CD14-positive monocyte (primary cell): ENCODE measurements at regions not wholly inside any gene's neighbourhood (a gene's known extent, or its start where the extent isn't known, plus 50 kb on each side); places are given as distances from the start of the nearest gene placed in this dataset.

Experiments
- DNase-seq, 3 donors: peaks; one replicate each; pipeline ENCODE4 v3.0.0-alpha.2; 2011 to 2022
- H2AFZ ChIP-seq: 2 replicates; pipeline ENCODE4 v1.6.0; 2012; ENCODE audit warnings: mild to moderate bottlenecking, low read depth, low read length, inconsistent platforms; ENCODE audit not compliant: insufficient read depth, poor library complexity, severe bottlenecking
- H3K27ac ChIP-seq, 2 donors: 1 replicate in 1 of 2; 2 replicates in 1 of 2; pipeline ENCODE4 v1.5.1; 2012 to 2013; ENCODE audit warnings: low read length in 2 of 2, control low read depth in 1 of 2, inconsistent platforms in 1 of 2, low read depth in 1 of 2, mild to moderate bottlenecking in 1 of 2
- H3K27me3 ChIP-seq, 2 donors: one replicate each; pipeline versions ENCODE4 v1.6.0 to v1.6.1; 2011 to 2013; ENCODE audit warnings: low read length in 2 of 2; ENCODE audit not compliant: control insufficient read depth in 2 of 2, insufficient read depth in 2 of 2
- H3K36me3 ChIP-seq, 2 donors: replicated peaks in 1 of 2; 1 replicate in 1 of 2; 2 replicates in 1 of 2; pipeline versions ENCODE4 v1.5.1 to v1.6.1; 2012 to 2013; ENCODE audit warnings: low read length in 2 of 2, control low read depth in 1 of 2, inconsistent platforms in 1 of 2, mild to moderate bottlenecking in 1 of 2; ENCODE audit not compliant: insufficient read depth in 2 of 2, control insufficient read depth in 1 of 2
- H3K4me1 ChIP-seq, 2 donors: 1 replicate in 1 of 2; 2 replicates in 1 of 2; pipeline versions ENCODE4 v1.5.1 to v1.6.1; 2012 to 2013; ENCODE audit warnings: low read length in 2 of 2, control low read depth in 1 of 2, inconsistent platforms in 1 of 2, mild to moderate bottlenecking in 1 of 2, moderate library complexity in 1 of 2; ENCODE audit not compliant: insufficient read depth in 2 of 2, control insufficient read depth in 1 of 2
- H3K4me2 ChIP-seq: replicated peaks from 2 replicates; pipeline ENCODE3; 2012; ENCODE audit warnings: low read length, moderate library complexity, mild to moderate bottlenecking; ENCODE audit not compliant: poor library complexity, severe bottlenecking; ENCODE audit errors: extremely low read depth
- H3K4me3 ChIP-seq, 3 experiments: fragments of 200-600 bp in 1 of 3; sonication (generic) in 1 of 3; replicated peaks in 1 of 3; 1 replicate in 2 of 3; 2 replicates in 1 of 3; pipeline ENCODE4 v1.5.1; 2011 to 2013; ENCODE audit warnings: low read length in 3 of 3, mild to moderate bottlenecking in 3 of 3, control low read depth in 2 of 3, low read depth in 2 of 3, inconsistent platforms in 1 of 3, moderate library complexity in 1 of 3
- H3K79me2 ChIP-seq: 2 replicates; pipeline ENCODE4 v1.6.0; 2012; ENCODE audit warnings: mild to moderate bottlenecking, control low read depth, inconsistent platforms, low read length, moderate library complexity; ENCODE audit not compliant: insufficient read depth
- H3K9ac ChIP-seq: 2 replicates; pipeline ENCODE4 v1.6.0; 2017; ENCODE audit warnings: low read length, mild to moderate bottlenecking; ENCODE audit not compliant: insufficient read depth, poor library complexity, severe bottlenecking
- H3K9me3 ChIP-seq, 2 donors: replicated peaks in 1 of 2; 1 replicate in 1 of 2; 2 replicates in 1 of 2; pipeline versions ENCODE4 v1.5.1 to v1.6.1; 2012 to 2013; ENCODE audit warnings: low read length in 2 of 2, control low read depth in 1 of 2; ENCODE audit not compliant: control insufficient read depth in 1 of 2, insufficient read depth in 1 of 2
- H4K20me1 ChIP-seq: 2 replicates; pipeline ENCODE4 v1.6.0; 2012; ENCODE audit warnings: mild to moderate bottlenecking, low read length, control low read depth, moderate library complexity; ENCODE audit not compliant: insufficient read depth
- H3K27ac Mint-ChIP-seq, 7 donors: one replicate each; pipeline ENCODE4 v1.8.0; 2020; ENCODE audit warnings: mild to moderate bottlenecking in 7 of 7, mixed read lengths in 7 of 7, moderate library complexity in 6 of 7, inconsistent platforms in 2 of 7
- H3K27me3 Mint-ChIP-seq, 3 donors: one replicate each; pipeline ENCODE4 v1.8.0; 2021 to 2022; ENCODE audit warnings: low read depth in 3 of 3, mild to moderate bottlenecking in 3 of 3, mixed read lengths in 3 of 3, moderate library complexity in 3 of 3, inconsistent platforms in 1 of 3
- H3K36me3 Mint-ChIP-seq, 2 donors: one replicate each; pipeline ENCODE4 v1.8.0; 2020; ENCODE audit warnings: mixed read lengths in 2 of 2, inconsistent platforms in 1 of 2, mild to moderate bottlenecking in 1 of 2
- H3K4me1 Mint-ChIP-seq: one replicate; pipeline ENCODE4 v1.8.0; 2020; ENCODE audit warnings: mild to moderate bottlenecking, mixed read lengths
- H3K4me3 Mint-ChIP-seq, 2 donors: one replicate each; pipeline ENCODE4 v1.8.0; 2020; ENCODE audit warnings: mild to moderate bottlenecking in 2 of 2, mixed read lengths in 2 of 2, moderate library complexity in 1 of 2
- H3K9me3 Mint-ChIP-seq, 7 donors: one replicate each; pipeline ENCODE4 v1.8.0; 2020 to 2022; ENCODE audit warnings: mixed read lengths in 7 of 7, mild to moderate bottlenecking in 6 of 7, moderate library complexity in 6 of 7, inconsistent platforms in 2 of 7
- CTCF ChIP-seq: fragments of 200-600 bp; IDR thresholded peaks from one replicate; pipeline ENCODE4 v1.8.0; 2022; ENCODE audit warnings: antibody characterized with exemption, mild to moderate bottlenecking
- WGBS: methylation state at CpG from one replicate; pipeline ENCODE4 v1.1.5; 2013; ENCODE audit warnings: missing lambda C conversion rate; ENCODE audit not compliant: insufficient coverage; 5-methylcytosine and 5-hydroxymethylcytosine counted together
- intact Hi-C, 2 donors: fragments of 100-400 bp; cut with micrococcal nuclease; formaldehyde crosslinking; loops; one replicate each; pipeline versions ENCODE4 v1.15.0 to v1.15.1; 2023

DNA sequence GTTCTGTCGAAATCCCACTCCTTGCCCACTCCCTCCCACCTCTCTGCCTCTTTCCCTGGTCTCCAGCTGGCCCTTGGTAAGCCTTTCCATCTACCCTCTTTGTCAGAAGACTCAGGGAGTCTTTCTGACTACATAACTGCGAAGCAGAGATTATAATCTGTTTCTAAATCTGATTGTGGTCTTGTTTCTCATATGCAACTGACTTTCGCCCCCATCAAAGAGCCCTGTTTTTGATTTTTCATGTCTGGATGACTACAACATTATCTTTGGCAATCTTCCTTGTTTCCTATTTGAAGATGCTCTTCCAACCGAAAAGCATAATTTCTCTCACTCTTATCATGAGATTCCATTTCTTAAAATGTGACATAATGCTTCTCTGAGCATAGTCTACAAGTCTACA lies 218.2 kb upstream of the ADAMTSL1 start:
- Histone ChIP-seq H3K9me3 (no peaks in the 10 kb centered on the region), H3K36me3 (no peaks in the 10 kb centered on the region), H2AFZ (no peak overlapping the region), H3K27me3 (peaks cover 0 to 2% of the 10 kb centered on the region in 2 donors), H3K4me2 (no peak overlapping the region), H3K27ac (no peak overlapping the region), H3K4me3 (no peak overlapping the region), H3K79me2 (no peaks in the 10 kb centered on the region), H3K4me1 (no peaks in the 10 kb centered on the region), H4K20me1 (no peaks in the 10 kb centered on the region), H3K9ac (no peak overlapping the region)
- H3K4me3 Mint-ChIP-seq, result no peak overlapping the region
- H3K36me3 Mint-ChIP-seq, result no peaks in the 10 kb centered on the region
- H3K27ac Mint-ChIP-seq, result no peak overlapping the region
- no peak for DNase-seq
- H3K27me3 Mint-ChIP-seq, result peaks cover 1 to 3% (median 2%) of the 10 kb centered on the region in 3 donors
- 71% methylated on average over 1 of the region's 4 CpGs for WGBS
- no peaks in the 10 kb centered on the region for H3K4me1 Mint-ChIP-seq
- TF ChIP-seq CTCF, result no peak
- intact Hi-C loops, result loop anchor here (5.0 to 10.0 kb wide), 3 partner anchors 769 to 1202 kb away; no protein-coding TSS in a partner anchor
- H3K9me3 Mint-ChIP-seq, result no peaks in the 10 kb centered on the region

- no peak for DNase-seq
- 96% methylated on average over 3 of the region's 3 CpGs for WGBS
- Mint-ChIP-seq H3K4me1 (no peaks in the 10 kb centered on the region), H3K4me3 (no peak overlapping the region), H3K9me3 (no peaks in the 10 kb centered on the region), H3K27ac (no peak overlapping the region), H3K27me3 (peaks cover 1 to 3% (median 2%) of the 10 kb centered on the region in 3 donors), H3K36me3 (no peaks in the 10 kb centered on the region)
- H3K4me3 ChIP-seq, result no peak overlapping the region
- no peaks in the 10 kb centered on the region for H3K9me3 ChIP-seq
- H3K79me2 ChIP-seq, result no peaks in the 10 kb centered on the region
- intact Hi-C loops, result loop anchor here (5.0 to 10.0 kb wide), 3 partner anchors 768 to 1201 kb away; no protein-coding TSS in a partner anchor
- no peak overlapping the region for H3K27ac ChIP-seq
- H3K36me3 ChIP-seq, result no peaks in the 10 kb centered on the region
- H4K20me1 ChIP-seq, result no peaks in the 10 kb centered on the region
- H3K27me3 ChIP-seq, result peaks cover 0 to 2% of the 10 kb centered on the region in 2 donors
- TF ChIP-seq CTCF, result no peak
- no peak overlapping the region for H3K9ac ChIP-seq
- no peak overlapping the region for H2AFZ ChIP-seq
- no peaks in the 10 kb centered on the region for H3K4me1 ChIP-seq
- H3K4me2 ChIP-seq, result no peak overlapping the region
These were observed 217.4 kb upstream of the ADAMTSL1 start for GRCh38 chr9:18256568-18256967.
